Transverse colon (tissue), 4 donors: ENCODE measurements at regions not wholly inside any gene's neighbourhood (a gene's known extent, or its start where the extent isn't known, plus 50 kb on each side); places are given as distances from the start of the nearest gene placed in this dataset.

Experiments used
- EP300 ChIP-seq: sonication (generic); formaldehyde crosslinking; IDR thresholded peaks from one replicate; pipeline ENCODE4 v1.6.1; 2017; ENCODE audit warnings: antibody characterized with exemption, low read depth
- POLR2A ChIP-seq: fragments of 450-650 bp; IDR thresholded peaks from one replicate; pipeline ENCODE4 v1.6.1; 2016; ENCODE audit warnings: antibody characterized with exemption, mild to moderate bottlenecking, moderate library complexity
- POLR2AphosphoS5 ChIP-seq, 3 donors: sonication (generic); formaldehyde crosslinking; IDR thresholded peaks; one replicate each; pipeline ENCODE4 v1.6.1; 2016; ENCODE audit warnings: antibody characterized with exemption in 3 of 3
- TF ChIP-seq, protein P1 (sequence below), 5 experiments: fragments of 200-600 bp in 3 of 5; fragments of 450-650 bp in 2 of 5; sonication (generic) in 3 of 5; IDR thresholded peaks; 1 replicate in 2 of 5; 2 replicates in 3 of 5; pipeline ENCODE4 v1.5.1; 2016 to 2017; ENCODE audit warnings: antibody characterized with exemption in 5 of 5, inconsistent platforms in 3 of 5, mild to moderate bottlenecking in 2 of 5, moderate library complexity in 1 of 5

- TF ChIP-seq, protein P1, sequence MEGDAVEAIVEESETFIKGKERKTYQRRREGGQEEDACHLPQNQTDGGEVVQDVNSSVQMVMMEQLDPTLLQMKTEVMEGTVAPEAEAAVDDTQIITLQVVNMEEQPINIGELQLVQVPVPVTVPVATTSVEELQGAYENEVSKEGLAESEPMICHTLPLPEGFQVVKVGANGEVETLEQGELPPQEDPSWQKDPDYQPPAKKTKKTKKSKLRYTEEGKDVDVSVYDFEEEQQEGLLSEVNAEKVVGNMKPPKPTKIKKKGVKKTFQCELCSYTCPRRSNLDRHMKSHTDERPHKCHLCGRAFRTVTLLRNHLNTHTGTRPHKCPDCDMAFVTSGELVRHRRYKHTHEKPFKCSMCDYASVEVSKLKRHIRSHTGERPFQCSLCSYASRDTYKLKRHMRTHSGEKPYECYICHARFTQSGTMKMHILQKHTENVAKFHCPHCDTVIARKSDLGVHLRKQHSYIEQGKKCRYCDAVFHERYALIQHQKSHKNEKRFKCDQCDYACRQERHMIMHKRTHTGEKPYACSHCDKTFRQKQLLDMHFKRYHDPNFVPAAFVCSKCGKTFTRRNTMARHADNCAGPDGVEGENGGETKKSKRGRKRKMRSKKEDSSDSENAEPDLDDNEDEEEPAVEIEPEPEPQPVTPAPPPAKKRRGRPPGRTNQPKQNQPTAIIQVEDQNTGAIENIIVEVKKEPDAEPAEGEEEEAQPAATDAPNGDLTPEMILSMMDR (IDR thresholded peaks at IDR 0.05): no peak
- TF ChIP-seq POLR2AphosphoS5 (IDR thresholded peaks at IDR 0.05): no peak
- no peak for TF ChIP-seq POLR2A
- TF ChIP-seq EP300: no peak
Measured at GRCh38 chr5:101866473-101866872, 429.6 kb downstream of the SLCO4C1 start.
